ENCODE measurements at regions not wholly inside any gene's neighbourhood (a gene's known extent, or its start where the extent isn't known, plus 50 kb on each side); places are given as distances from the start of the nearest gene placed in this dataset.
"Not testable (repeated sequence)": the region's sequence is repeated elsewhere in the genome, so short reads cannot be mapped to it uniquely, and the experiment has no call there.

DNA sequence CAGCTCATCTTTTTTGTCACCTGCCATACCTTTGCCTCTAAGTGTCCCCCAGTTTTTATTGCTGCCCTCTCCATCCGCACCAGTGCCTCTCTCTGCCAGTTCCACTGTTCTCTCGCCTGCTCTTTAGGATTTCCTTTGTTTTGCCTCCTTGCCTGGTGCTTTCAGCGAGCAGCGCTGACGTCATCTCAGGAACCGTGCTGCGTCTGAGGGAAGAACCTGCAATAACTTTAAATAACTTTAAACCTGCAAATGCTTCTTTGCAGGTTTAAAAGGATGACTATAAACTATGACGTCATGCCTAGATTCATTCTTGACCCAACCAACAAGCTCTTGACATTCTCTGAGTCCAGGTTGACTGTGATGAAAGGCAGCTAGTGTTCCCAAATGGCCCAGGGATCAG, 105.1 kb downstream of the LRRC74B start:
- H3K27me3 ChIP-seq; H3K36me3 ChIP-seq; H3K4me3 ChIP-seq; H3K9me3 ChIP-seq; H3K27ac ChIP-seq; H3K4me1 ChIP-seq; intact Hi-C loops (cut with DNase I; ENCODE audit: low total_unique reads); DNase-seq (ENCODE audit: low spot score in 2 of 2): not testable (repeated sequence)

- H3K4me1 ChIP-seq; H3K9me3 ChIP-seq; H3K4me3 ChIP-seq; H3K27ac ChIP-seq; DNase-seq (ENCODE audit: low spot score in 2 of 2); intact Hi-C loops (cut with DNase I; ENCODE audit: low total_unique reads); H3K27me3 ChIP-seq; H3K36me3 ChIP-seq: not testable (repeated sequence)
Measured at GRCh38 chr22:21187841-21188240, 142.1 kb downstream of the LRRC74B start.

GRCh38 chr22:21212054-21212453, 166.3 kb downstream of the LRRC74B start:
- intact Hi-C loops (cut with DNase I; ENCODE audit: low total_unique reads); DNase-seq (ENCODE audit: low spot score in 2 of 2): not testable (repeated sequence)

DNA sequence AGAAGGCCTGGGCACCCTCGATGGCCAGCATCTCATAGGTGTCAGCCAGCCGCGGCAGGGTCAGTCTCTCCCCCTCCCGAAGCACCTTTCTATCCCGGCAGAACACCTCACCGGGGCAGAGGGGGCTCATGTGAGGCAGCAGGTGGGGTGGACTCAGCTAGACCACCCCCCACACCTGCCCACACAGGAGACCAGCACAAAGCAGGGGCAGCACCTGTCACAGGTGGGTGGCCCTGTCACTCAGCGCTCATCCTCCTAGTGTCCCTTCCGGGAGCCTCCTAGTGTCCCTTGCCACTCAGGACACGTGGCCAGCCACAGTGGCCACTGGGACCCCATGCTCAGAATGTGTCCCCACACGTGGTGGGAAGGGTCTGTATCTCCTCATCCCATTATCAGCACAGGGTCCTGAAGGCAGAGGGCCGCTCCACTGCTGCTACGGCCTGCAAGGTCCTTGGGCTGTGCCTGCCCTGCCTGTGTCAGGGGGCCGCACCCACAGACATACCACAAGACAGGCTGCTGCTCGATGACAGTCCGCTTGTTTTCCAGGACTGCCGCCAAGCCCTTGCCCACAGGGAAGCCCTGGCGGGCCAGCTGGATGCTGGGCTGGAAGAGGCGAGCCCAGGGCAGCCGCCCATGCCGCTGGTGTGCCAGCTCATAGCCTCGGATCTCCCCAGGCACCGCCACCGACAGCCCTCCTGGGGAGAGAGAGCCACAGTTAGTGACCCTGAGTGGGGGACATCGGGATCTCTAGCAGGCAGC, 167.4 kb upstream of the RIMBP3B start:
- H3K27me3 ChIP-seq; H3K9me3 ChIP-seq; H3K36me3 ChIP-seq; H3K4me1 ChIP-seq; intact Hi-C loops (cut with DNase I; ENCODE audit: low total_unique reads); DNase-seq (ENCODE audit: low spot score in 2 of 2); H3K4me3 ChIP-seq; H3K27ac ChIP-seq: not testable (repeated sequence)

More at GRCh38 chr22:21212054-21212453, 166.3 kb downstream of the LRRC74B start:
- not testable (repeated sequence) for H3K27me3 ChIP-seq, H3K36me3 ChIP-seq, H3K4me3 ChIP-seq, H3K9me3 ChIP-seq, H3K27ac ChIP-seq, H3K4me1 ChIP-seq

- intact Hi-C loops (cut with DNase I; ENCODE audit: low total_unique reads); H3K9me3 ChIP-seq; H3K27me3 ChIP-seq; H3K36me3 ChIP-seq; H3K4me1 ChIP-seq; DNase-seq (ENCODE audit: low spot score in 2 of 2); H3K4me3 ChIP-seq; H3K27ac ChIP-seq: not testable (repeated sequence)
Measured at GRCh38 chr22:21224900-21225299, 158.7 kb upstream of the RIMBP3B start.

DNA sequence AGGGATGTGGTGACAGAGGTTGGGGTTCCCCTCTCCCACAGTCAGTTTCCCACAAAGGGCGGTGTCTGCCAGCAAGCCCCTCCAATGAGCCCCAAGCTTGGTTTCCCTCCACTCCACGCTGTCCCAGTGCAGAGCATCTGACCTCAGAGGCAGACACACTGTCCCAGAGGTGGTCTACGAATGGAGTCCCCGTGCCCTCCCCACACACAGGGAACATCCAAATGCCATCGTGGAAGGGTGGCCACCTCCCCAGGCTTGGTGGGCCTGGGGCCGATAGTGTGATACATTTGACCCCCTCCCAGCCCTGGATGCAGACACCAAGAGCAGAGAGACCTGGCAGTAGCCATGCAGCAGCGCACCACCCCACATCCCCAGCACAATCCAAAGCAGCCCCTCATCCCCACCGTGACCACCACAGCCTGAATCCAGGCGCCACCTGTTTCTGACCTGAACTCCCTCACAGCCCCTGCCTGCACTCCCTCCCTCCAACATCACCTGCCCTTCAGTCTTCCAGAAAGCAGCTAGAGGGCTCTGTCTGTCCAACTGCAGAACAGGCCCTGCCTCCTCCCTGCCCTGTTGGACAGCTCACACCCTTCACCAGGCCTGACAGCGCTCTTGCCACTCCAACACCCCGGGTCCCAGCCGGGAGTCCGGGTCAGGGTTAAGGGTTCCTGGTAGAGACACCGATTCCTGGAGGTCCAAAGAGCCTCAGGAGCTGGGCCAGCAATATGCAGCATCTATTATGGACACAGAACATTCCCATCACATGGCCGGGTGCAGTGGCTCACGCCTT, 156.5 kb upstream of the RIMBP3B start:
- H3K27ac ChIP-seq; intact Hi-C loops (cut with DNase I; ENCODE audit: low total_unique reads); H3K4me3 ChIP-seq; H3K9me3 ChIP-seq; DNase-seq (ENCODE audit: low spot score in 2 of 2); H3K27me3 ChIP-seq; H3K36me3 ChIP-seq; H3K4me1 ChIP-seq: not testable (repeated sequence)

- peak in 1 of 2 donors; percentile 17 for DNase-seq (ENCODE audit: low spot score in 2 of 2)
- H3K27ac ChIP-seq; H3K27me3 ChIP-seq; H3K9me3 ChIP-seq; H3K36me3 ChIP-seq; H3K4me3 ChIP-seq; H3K4me1 ChIP-seq; intact Hi-C loops (cut with DNase I; ENCODE audit: low total_unique reads): not testable (repeated sequence)
Measured at GRCh38 chr22:21251435-21251834, 132.1 kb upstream of the RIMBP3B start.

- H3K27me3 ChIP-seq; H3K27ac ChIP-seq; H3K36me3 ChIP-seq; intact Hi-C loops (cut with DNase I; ENCODE audit: low total_unique reads); H3K4me3 ChIP-seq; H3K9me3 ChIP-seq; H3K4me1 ChIP-seq: not testable (repeated sequence)
- DNase-seq (ENCODE audit: low spot score in 2 of 2), result peak in 1 of 2 donors; percentile 43
Measured at GRCh38 chr22:21282646-21283045, 100.9 kb upstream of the RIMBP3B start.

DNA sequence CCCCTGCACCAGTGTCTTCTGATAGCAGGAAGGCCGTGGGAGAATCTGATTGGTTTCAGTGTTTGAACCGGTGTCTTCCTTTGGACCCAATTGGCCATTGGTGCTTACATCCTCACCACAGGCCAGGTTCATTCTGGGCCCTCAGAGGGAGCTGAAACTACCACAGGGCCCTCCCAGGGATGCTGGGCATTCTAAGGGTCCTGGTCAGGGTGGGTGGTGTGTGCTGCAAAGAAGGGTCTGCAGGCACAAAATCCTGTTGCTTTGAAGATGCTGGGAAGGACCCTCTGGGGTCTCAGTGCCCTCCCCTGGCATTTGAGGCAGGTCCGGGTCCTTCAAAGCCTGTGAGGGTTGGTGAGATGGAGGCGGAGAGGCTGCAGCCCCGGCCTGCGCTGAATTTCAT, 89.8 kb upstream of the RIMBP3B start:
- H3K27me3 ChIP-seq; H3K9me3 ChIP-seq; H3K36me3 ChIP-seq; intact Hi-C loops (cut with DNase I; ENCODE audit: low total_unique reads); DNase-seq (ENCODE audit: low spot score in 2 of 2); H3K4me1 ChIP-seq; H3K4me3 ChIP-seq; H3K27ac ChIP-seq: not testable (repeated sequence)

GRCh38 chr22:21327629-21328028, 55.9 kb upstream of the RIMBP3B start:
- H3K9me3 ChIP-seq; H3K27me3 ChIP-seq; H3K27ac ChIP-seq; H3K36me3 ChIP-seq; intact Hi-C loops (cut with DNase I; ENCODE audit: low total_unique reads); H3K4me3 ChIP-seq; DNase-seq (ENCODE audit: low spot score in 2 of 2); H3K4me1 ChIP-seq: not testable (repeated sequence)

Data from breast epithelium (tissue), 4 donors.